ENCODE measurements at regions not wholly inside any gene's neighbourhood (a gene's known extent, or its start where the extent isn't known, plus 50 kb on each side); places are given as distances from the start of the nearest gene placed in this dataset.

- no peak overlapping the region for H3K4me3 ChIP-seq (ENCODE audit: low read depth in 1 of 2, low read length in 2 of 2)
- no peaks in the 10 kb centered on the region for H3K9me3 ChIP-seq (ENCODE audit: insufficient read depth, low read length, severe bottlenecking)
- no peaks in the 10 kb centered on the region for H3K79me2 ChIP-seq (ENCODE audit: insufficient read depth, low read length)
- no peaks in the 10 kb centered on the region for H4K20me1 ChIP-seq (ENCODE audit: insufficient read depth, low read length)
- H3K27me3 ChIP-seq (ENCODE audit: insufficient read depth, low read length, poor library complexity) = no peaks in the 10 kb centered on the region
- DNase-seq (no peak), ATAC-seq (ENCODE audit: insufficient read depth, low read depth) (no peak)
- no peak overlapping the region for H3K9ac ChIP-seq (ENCODE audit: low read depth, low read length)
- H2AFZ ChIP-seq (ENCODE audit: low read depth, low read length) = no peak overlapping the region
- TF ChIP-seq CTCF (IDR thresholded peaks at IDR 0.05; ENCODE audit: borderline replicate concordance, extremely low read depth, low read length, poor library complexity, severe bottlenecking) = no peak
- no peak for TF ChIP-seq EZH2 (IDR thresholded peaks at IDR 0.05; ENCODE audit: borderline replicate concordance, low read depth, low read length, severe bottlenecking)
- H3K4me2 ChIP-seq (ENCODE audit: insufficient read depth, low read length) = no peak overlapping the region
- H3K4me1 ChIP-seq (ENCODE audit: insufficient read depth, low read length) = no peaks in the 10 kb centered on the region
- peaks cover 24% of the 10 kb centered on the region for H3K36me3 ChIP-seq (ENCODE audit: insufficient read depth, low read length)
- no peak overlapping the region for H3K27ac ChIP-seq (ENCODE audit: low read length)
Observed at GRCh38 chr4:123090886-123091285, 168.5 kb upstream of the NUDT6 start.

GRCh38 chr4:123092586-123092985 is 170.2 kb upstream of the NUDT6 start:
- ATAC-seq (ENCODE audit: insufficient read depth, low read depth) (no peak), DNase-seq (no peak)
- Histone ChIP-seq H3K79me2 (ENCODE audit: insufficient read depth, low read length) (no peaks in the 10 kb centered on the region), H3K9me3 (ENCODE audit: insufficient read depth, low read length, severe bottlenecking) (no peaks in the 10 kb centered on the region), H2AFZ (ENCODE audit: low read depth, low read length) (no peak overlapping the region), H4K20me1 (ENCODE audit: insufficient read depth, low read length) (no peaks in the 10 kb centered on the region), H3K27ac (ENCODE audit: low read length) (no peak overlapping the region), H3K27me3 (ENCODE audit: insufficient read depth, low read length, poor library complexity) (no peaks in the 10 kb centered on the region), H3K36me3 (ENCODE audit: insufficient read depth, low read length) (peaks cover 24% of the 10 kb centered on the region), H3K9ac (ENCODE audit: low read depth, low read length) (no peak overlapping the region), H3K4me1 (ENCODE audit: insufficient read depth, low read length) (no peaks in the 10 kb centered on the region), H3K4me3 (ENCODE audit: low read depth in 1 of 2, low read length in 2 of 2) (no peak overlapping the region), H3K4me2 (ENCODE audit: insufficient read depth, low read length) (no peak overlapping the region)
- TF ChIP-seq CTCF (IDR thresholded peaks at IDR 0.05; ENCODE audit: borderline replicate concordance, extremely low read depth, low read length, poor library complexity, severe bottlenecking) (no peak), EZH2 (IDR thresholded peaks at IDR 0.05; ENCODE audit: borderline replicate concordance, low read depth, low read length, severe bottlenecking) (no peak)

- no peak for ATAC-seq (ENCODE audit: insufficient read depth, low read depth)
- Histone ChIP-seq H3K9me3 (ENCODE audit: insufficient read depth, low read length, severe bottlenecking) (no peaks in the 10 kb centered on the region), H4K20me1 (ENCODE audit: insufficient read depth, low read length) (no peaks in the 10 kb centered on the region), H3K36me3 (ENCODE audit: insufficient read depth, low read length) (peaks cover 24% of the 10 kb centered on the region), H3K79me2 (ENCODE audit: insufficient read depth, low read length) (no peaks in the 10 kb centered on the region), H3K4me2 (ENCODE audit: insufficient read depth, low read length) (no peak overlapping the region), H3K4me3 (ENCODE audit: low read depth in 1 of 2, low read length in 2 of 2) (no peak overlapping the region), H3K9ac (ENCODE audit: low read depth, low read length) (no peak overlapping the region), H3K27me3 (ENCODE audit: insufficient read depth, low read length, poor library complexity) (no peaks in the 10 kb centered on the region), H3K27ac (ENCODE audit: low read length) (no peak overlapping the region), H3K4me1 (ENCODE audit: insufficient read depth, low read length) (no peaks in the 10 kb centered on the region), H2AFZ (ENCODE audit: low read depth, low read length) (no peak overlapping the region)
- TF ChIP-seq CTCF (IDR thresholded peaks at IDR 0.05; ENCODE audit: borderline replicate concordance, extremely low read depth, low read length, poor library complexity, severe bottlenecking) = peak; percentile 6
- TF ChIP-seq EZH2 (IDR thresholded peaks at IDR 0.05; ENCODE audit: borderline replicate concordance, low read depth, low read length, severe bottlenecking) = no peak
- no peak for DNase-seq
Observed at GRCh38 chr4:123093236-123093635, 170.8 kb upstream of the NUDT6 start.

GRCh38 chr4:123096038-123096437 is 173.6 kb upstream of the NUDT6 start:
- H3K27me3 ChIP-seq (ENCODE audit: insufficient read depth, low read length, poor library complexity) = no peaks in the 10 kb centered on the region
- peak; percentile 21 for TF ChIP-seq CTCF (IDR thresholded peaks at IDR 0.05; ENCODE audit: borderline replicate concordance, extremely low read depth, low read length, poor library complexity, severe bottlenecking)
- no peak for TF ChIP-seq EZH2 (IDR thresholded peaks at IDR 0.05; ENCODE audit: borderline replicate concordance, low read depth, low read length, severe bottlenecking)
- H3K27ac ChIP-seq (ENCODE audit: low read length) = no peak overlapping the region
- peaks cover 17% of the 10 kb centered on the region for H3K36me3 ChIP-seq (ENCODE audit: insufficient read depth, low read length)
- DNase-seq = no peak
- H3K4me1 ChIP-seq (ENCODE audit: insufficient read depth, low read length) = no peaks in the 10 kb centered on the region
- no peak; the same call in 2 of the 3 replicates for ATAC-seq (ENCODE audit: insufficient read depth, low read depth)
- H2AFZ ChIP-seq (ENCODE audit: low read depth, low read length) = no peak overlapping the region
- no peaks in the 10 kb centered on the region for H3K79me2 ChIP-seq (ENCODE audit: insufficient read depth, low read length)
- no peaks in the 10 kb centered on the region for H3K9me3 ChIP-seq (ENCODE audit: insufficient read depth, low read length, severe bottlenecking)
- H3K4me3 ChIP-seq (ENCODE audit: low read depth in 1 of 2, low read length in 2 of 2) = no peak overlapping the region
- no peak overlapping the region for H3K9ac ChIP-seq (ENCODE audit: low read depth, low read length)
- H4K20me1 ChIP-seq (ENCODE audit: insufficient read depth, low read length) = no peaks in the 10 kb centered on the region
- no peak overlapping the region for H3K4me2 ChIP-seq (ENCODE audit: insufficient read depth, low read length)
